ENCODE measurements at regions not wholly inside any gene's neighbourhood (a gene's known extent, or its start where the extent isn't known, plus 50 kb on each side); places are given as distances from the start of the nearest gene placed in this dataset.
A peak's percentile ranks its signal among the peaks of the same experiment; 100 is the strongest.

DNA sequence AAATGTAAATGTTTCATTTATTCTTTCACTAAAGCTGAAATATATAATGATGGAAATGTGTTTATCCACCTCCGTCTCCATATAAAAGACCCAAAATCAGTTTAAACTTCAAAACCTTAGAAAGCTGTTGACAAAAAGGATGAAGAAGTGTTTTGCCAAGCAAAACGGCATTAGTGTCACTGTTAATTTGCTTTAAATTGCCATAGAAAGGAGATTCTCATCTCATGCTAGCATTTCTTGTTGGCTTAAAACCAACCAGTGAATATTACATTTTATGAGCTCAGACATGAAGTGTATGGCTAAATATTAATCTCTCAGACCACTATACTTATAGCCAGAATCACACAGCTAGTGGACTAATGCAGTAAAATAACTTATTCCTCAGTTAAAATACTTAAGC lies 398.8 kb downstream of the KIF2B start:
- no peak for DNase-seq (ENCODE audit: low read depth in 4 of 6, low spot score in 6 of 6)
- WGBS (ENCODE audit: insufficient coverage), result no CpG with 5 or more reads among the region's 2 CpGs
- Histone ChIP-seq H3K9me3 (ENCODE audit: control insufficient read depth, insufficient read depth, low read length) (no peaks in the 10 kb centered on the region), H3K4me3 (ENCODE audit: low read depth, low read length) (no peak overlapping the region), H3K27me3 (ENCODE audit: control insufficient read depth, insufficient read depth, low read length) (no peaks in the 10 kb centered on the region), H3K36me3 (ENCODE audit: control insufficient read depth, insufficient read depth, low read length) (no peaks in the 10 kb centered on the region), H3K27ac (ENCODE audit: low read depth, low read length) (no peak overlapping the region), H3K4me1 (ENCODE audit: control insufficient read depth, insufficient read depth, low read length) (no peaks in the 10 kb centered on the region)

DNA sequence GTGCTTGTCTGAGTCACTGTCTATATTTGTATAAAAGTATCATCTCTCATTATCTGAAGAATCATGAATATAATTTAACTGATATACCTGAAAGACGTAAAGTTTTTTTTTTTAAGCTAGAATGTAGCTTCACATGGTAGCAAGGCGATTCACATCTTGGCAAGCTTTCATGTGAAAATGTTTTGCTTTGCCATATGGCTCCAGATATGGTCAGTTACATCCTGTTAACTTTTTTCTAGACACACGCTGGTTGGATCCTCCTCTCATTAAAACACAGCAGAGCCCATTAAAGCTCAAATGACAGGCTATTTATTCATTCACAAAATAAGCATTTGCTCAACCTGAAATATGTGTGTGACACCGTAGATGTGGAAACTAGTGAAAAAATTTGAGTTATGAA lies 412.8 kb downstream of the KIF2B start:
- no peak overlapping the region for H3K4me3 ChIP-seq (ENCODE audit: low read depth, low read length)

DNA sequence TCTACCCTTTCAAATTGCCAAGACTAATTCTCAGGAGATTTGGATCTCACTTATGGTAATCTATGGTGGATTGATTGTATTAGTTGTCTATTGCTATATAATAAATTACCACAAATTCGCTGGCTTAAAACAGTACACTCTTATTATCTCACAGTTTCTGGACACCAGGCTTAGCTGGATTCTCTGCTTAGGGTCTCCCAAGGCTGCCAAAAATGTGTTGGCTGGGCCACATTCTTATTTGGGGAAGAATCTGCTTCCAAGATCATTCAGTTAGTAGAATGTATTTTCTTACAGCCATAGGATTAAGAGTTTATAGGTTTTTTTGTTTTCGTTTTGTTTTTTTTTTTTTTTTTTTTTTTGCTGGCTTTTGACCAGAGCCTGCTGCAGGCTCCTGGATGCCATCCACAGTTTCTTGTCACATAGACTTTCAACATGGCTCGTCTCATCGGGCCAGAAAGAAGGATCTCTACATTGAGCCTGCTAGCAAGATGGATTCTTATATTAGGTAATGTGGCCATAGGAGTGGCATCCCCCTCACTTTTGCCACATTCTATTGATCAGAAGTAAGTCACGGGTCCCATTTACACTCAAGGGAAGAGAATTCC lies 415.3 kb downstream of the KIF2B start:
- DNase-seq (ENCODE audit: low read depth in 4 of 6, low spot score in 6 of 6), result peak in 1 of 6 donors; percentile 51
- Histone ChIP-seq H3K4me3 (ENCODE audit: low read depth, low read length) (no peak overlapping the region), H3K27me3 (ENCODE audit: control insufficient read depth, insufficient read depth, low read length) (no peaks in the 10 kb centered on the region), H3K36me3 (ENCODE audit: control insufficient read depth, insufficient read depth, low read length) (no peaks in the 10 kb centered on the region), H3K4me1 (ENCODE audit: control insufficient read depth, insufficient read depth, low read length) (no peaks in the 10 kb centered on the region), H3K27ac (ENCODE audit: low read depth, low read length) (no peak overlapping the region), H3K9me3 (ENCODE audit: control insufficient read depth, insufficient read depth, low read length) (no peaks in the 10 kb centered on the region)
- WGBS (ENCODE audit: insufficient coverage), result no CpG with 5 or more reads among the region's 5 CpGs

More for the DNA sequence above, 412.8 kb downstream of the KIF2B start:
- no peaks in the 10 kb centered on the region for H3K4me1 ChIP-seq (ENCODE audit: control insufficient read depth, insufficient read depth, low read length)
- WGBS (ENCODE audit: insufficient coverage), result 75% methylated on average over 1 of the region's 4 CpGs
- no peak overlapping the region for H3K27ac ChIP-seq (ENCODE audit: low read depth, low read length)
- DNase-seq (ENCODE audit: low read depth in 4 of 6, low spot score in 6 of 6), result peak in 2 of 6 donors; percentile 11 to 30
- no peaks in the 10 kb centered on the region for H3K36me3 ChIP-seq (ENCODE audit: control insufficient read depth, insufficient read depth, low read length)
- no peaks in the 10 kb centered on the region for H3K27me3 ChIP-seq (ENCODE audit: control insufficient read depth, insufficient read depth, low read length)
- no peaks in the 10 kb centered on the region for H3K9me3 ChIP-seq (ENCODE audit: control insufficient read depth, insufficient read depth, low read length)

GRCh38 chr17:54239291-54239690 lies 416.6 kb downstream of the KIF2B start:
- no peak overlapping the region for H3K27ac ChIP-seq (ENCODE audit: low read depth, low read length)
- DNase-seq (ENCODE audit: low read depth in 4 of 6, low spot score in 6 of 6), result no peak

GRCh38 chr17:54255696-54256095 lies 433.0 kb downstream of the KIF2B start:
- Histone ChIP-seq H3K9me3 (ENCODE audit: control insufficient read depth, insufficient read depth, low read length) (no peaks in the 10 kb centered on the region), H3K36me3 (ENCODE audit: control insufficient read depth, insufficient read depth, low read length) (no peaks in the 10 kb centered on the region), H3K27me3 (ENCODE audit: control insufficient read depth, insufficient read depth, low read length) (no peaks in the 10 kb centered on the region), H3K4me1 (ENCODE audit: control insufficient read depth, insufficient read depth, low read length) (no peaks in the 10 kb centered on the region), H3K4me3 (ENCODE audit: low read depth, low read length) (no peak overlapping the region), H3K27ac (ENCODE audit: low read depth, low read length) (no peak overlapping the region)
- DNase-seq (ENCODE audit: low read depth in 4 of 6, low spot score in 6 of 6), result peak in 2 of 6 donors; percentile 58 to 72
- WGBS (ENCODE audit: insufficient coverage), result no CpG with 5 or more reads among the region's 3 CpGs

More at GRCh38 chr17:54239291-54239690, 416.6 kb downstream of the KIF2B start:
- Histone ChIP-seq H3K27me3 (ENCODE audit: control insufficient read depth, insufficient read depth, low read length) (no peaks in the 10 kb centered on the region), H3K9me3 (ENCODE audit: control insufficient read depth, insufficient read depth, low read length) (no peaks in the 10 kb centered on the region), H3K36me3 (ENCODE audit: control insufficient read depth, insufficient read depth, low read length) (no peaks in the 10 kb centered on the region), H3K4me3 (ENCODE audit: low read depth, low read length) (no peak overlapping the region), H3K4me1 (ENCODE audit: control insufficient read depth, insufficient read depth, low read length) (no peaks in the 10 kb centered on the region)

- no peaks in the 10 kb centered on the region for H3K4me1 ChIP-seq (ENCODE audit: control insufficient read depth, insufficient read depth, low read length)
- no peaks in the 10 kb centered on the region for H3K27me3 ChIP-seq (ENCODE audit: control insufficient read depth, insufficient read depth, low read length)
- H3K9me3 ChIP-seq (ENCODE audit: control insufficient read depth, insufficient read depth, low read length), result no peaks in the 10 kb centered on the region
- no peak overlapping the region for H3K4me3 ChIP-seq (ENCODE audit: low read depth, low read length)
- WGBS (ENCODE audit: insufficient coverage), result 62% methylated on average over 2 of the region's 4 CpGs
- H3K36me3 ChIP-seq (ENCODE audit: control insufficient read depth, insufficient read depth, low read length), result no peaks in the 10 kb centered on the region
- DNase-seq (ENCODE audit: low read depth in 4 of 6, low spot score in 6 of 6), result peak in 1 of 6 donors; percentile 13
- no peak overlapping the region for H3K27ac ChIP-seq (ENCODE audit: low read depth, low read length)
Observed at GRCh38 chr17:54256401-54256929, 433.7 kb downstream of the KIF2B start.

DNA sequence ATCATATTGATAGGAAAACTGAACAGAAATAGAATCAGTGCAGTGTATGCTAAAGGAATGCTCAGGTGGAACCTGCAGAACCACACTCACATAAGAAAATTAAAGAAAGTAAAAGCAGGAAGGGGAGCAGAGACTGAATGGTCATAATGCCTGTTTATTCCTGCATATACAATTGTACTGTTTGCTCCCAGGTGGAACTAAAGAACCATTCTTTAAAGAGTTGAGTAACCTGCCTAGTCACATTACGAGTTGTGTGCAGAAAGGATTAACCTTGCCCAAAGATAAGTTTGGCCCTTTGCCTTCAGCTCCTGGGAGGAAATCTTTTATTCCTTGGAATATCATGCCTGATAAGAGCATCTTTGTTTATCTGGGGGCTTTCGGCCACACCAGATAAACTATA lies 434.7 kb downstream of the KIF2B start:
- H3K9me3 ChIP-seq (ENCODE audit: control insufficient read depth, insufficient read depth, low read length), result no peaks in the 10 kb centered on the region
- no peaks in the 10 kb centered on the region for H3K4me1 ChIP-seq (ENCODE audit: control insufficient read depth, insufficient read depth, low read length)
- H3K27ac ChIP-seq (ENCODE audit: low read depth, low read length), result no peak overlapping the region
- WGBS (ENCODE audit: insufficient coverage), result 20% methylated on average over 1 of the region's 2 CpGs
- DNase-seq (ENCODE audit: low read depth in 4 of 6, low spot score in 6 of 6), result no peak
- H3K4me3 ChIP-seq (ENCODE audit: low read depth, low read length), result no peak overlapping the region
- H3K36me3 ChIP-seq (ENCODE audit: control insufficient read depth, insufficient read depth, low read length), result no peaks in the 10 kb centered on the region
- H3K27me3 ChIP-seq (ENCODE audit: control insufficient read depth, insufficient read depth, low read length), result no peaks in the 10 kb centered on the region

DNA sequence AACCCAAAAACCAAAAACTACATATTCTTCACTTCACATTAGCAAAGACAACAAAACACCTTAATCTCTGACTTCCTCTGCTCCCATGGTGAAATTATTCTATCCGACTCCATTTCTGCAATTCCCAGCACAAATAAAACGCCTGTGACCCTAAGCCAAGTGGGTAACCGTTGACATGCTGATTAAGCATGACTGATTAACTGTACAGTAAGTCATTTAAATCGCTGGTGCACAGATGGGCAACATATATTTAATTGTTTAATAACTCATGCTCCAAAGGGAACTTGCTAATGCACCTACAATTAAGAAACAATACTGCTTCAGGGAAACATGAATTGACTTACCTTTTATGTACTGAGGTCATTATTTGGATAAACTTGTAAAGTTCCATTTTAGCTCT lies 436.7 kb downstream of the KIF2B start:
- Histone ChIP-seq H3K9me3 (ENCODE audit: control insufficient read depth, insufficient read depth, low read length) (no peaks in the 10 kb centered on the region), H3K27me3 (ENCODE audit: control insufficient read depth, insufficient read depth, low read length) (no peaks in the 10 kb centered on the region), H3K27ac (ENCODE audit: low read depth, low read length) (no peak overlapping the region), H3K4me1 (ENCODE audit: control insufficient read depth, insufficient read depth, low read length) (no peaks in the 10 kb centered on the region), H3K36me3 (ENCODE audit: control insufficient read depth, insufficient read depth, low read length) (no peaks in the 10 kb centered on the region), H3K4me3 (ENCODE audit: low read depth, low read length) (no peak overlapping the region)
- WGBS (ENCODE audit: insufficient coverage), result 20% methylated on average over 1 of the region's 4 CpGs
- DNase-seq (ENCODE audit: low read depth in 4 of 6, low spot score in 6 of 6), result peak in 1 of 6 donors; percentile 66

GRCh38 chr17:54261465-54261864 lies 438.7 kb downstream of the KIF2B start:
- Histone ChIP-seq H3K27ac (ENCODE audit: low read depth, low read length) (no peak overlapping the region), H3K9me3 (ENCODE audit: control insufficient read depth, insufficient read depth, low read length) (no peaks in the 10 kb centered on the region), H3K27me3 (ENCODE audit: control insufficient read depth, insufficient read depth, low read length) (no peaks in the 10 kb centered on the region), H3K4me1 (ENCODE audit: control insufficient read depth, insufficient read depth, low read length) (no peaks in the 10 kb centered on the region), H3K36me3 (ENCODE audit: control insufficient read depth, insufficient read depth, low read length) (no peaks in the 10 kb centered on the region), H3K4me3 (ENCODE audit: low read depth, low read length) (no peak overlapping the region)
- no peak for DNase-seq (ENCODE audit: low read depth in 4 of 6, low spot score in 6 of 6)
- WGBS (ENCODE audit: insufficient coverage), result no CpG with 5 or more reads among the region's 2 CpGs

GRCh38 chr17:54269881-54270280 lies 447.2 kb downstream of the KIF2B start:
- Histone ChIP-seq H3K9me3 (ENCODE audit: control insufficient read depth, insufficient read depth, low read length) (no peaks in the 10 kb centered on the region), H3K36me3 (ENCODE audit: control insufficient read depth, insufficient read depth, low read length) (no peaks in the 10 kb centered on the region), H3K27ac (ENCODE audit: low read depth, low read length) (no peak overlapping the region), H3K27me3 (ENCODE audit: control insufficient read depth, insufficient read depth, low read length) (no peaks in the 10 kb centered on the region), H3K4me3 (ENCODE audit: low read depth, low read length) (no peak overlapping the region), H3K4me1 (ENCODE audit: control insufficient read depth, insufficient read depth, low read length) (no peaks in the 10 kb centered on the region)
- DNase-seq (ENCODE audit: low read depth in 4 of 6, low spot score in 6 of 6), result peak in 1 of 6 donors; percentile 6
- no CpG with 5 or more reads among the region's 2 CpGs for WGBS (ENCODE audit: insufficient coverage)
